ENCODE measurements at regions not wholly inside any gene's neighbourhood (a gene's known extent, or its start where the extent isn't known, plus 50 kb on each side); places are given as distances from the start of the nearest gene placed in this dataset.
"Not testable (repeated sequence)": the region's sequence is repeated elsewhere in the genome, so short reads cannot be mapped to it uniquely, and the experiment has no call there.

DNA sequence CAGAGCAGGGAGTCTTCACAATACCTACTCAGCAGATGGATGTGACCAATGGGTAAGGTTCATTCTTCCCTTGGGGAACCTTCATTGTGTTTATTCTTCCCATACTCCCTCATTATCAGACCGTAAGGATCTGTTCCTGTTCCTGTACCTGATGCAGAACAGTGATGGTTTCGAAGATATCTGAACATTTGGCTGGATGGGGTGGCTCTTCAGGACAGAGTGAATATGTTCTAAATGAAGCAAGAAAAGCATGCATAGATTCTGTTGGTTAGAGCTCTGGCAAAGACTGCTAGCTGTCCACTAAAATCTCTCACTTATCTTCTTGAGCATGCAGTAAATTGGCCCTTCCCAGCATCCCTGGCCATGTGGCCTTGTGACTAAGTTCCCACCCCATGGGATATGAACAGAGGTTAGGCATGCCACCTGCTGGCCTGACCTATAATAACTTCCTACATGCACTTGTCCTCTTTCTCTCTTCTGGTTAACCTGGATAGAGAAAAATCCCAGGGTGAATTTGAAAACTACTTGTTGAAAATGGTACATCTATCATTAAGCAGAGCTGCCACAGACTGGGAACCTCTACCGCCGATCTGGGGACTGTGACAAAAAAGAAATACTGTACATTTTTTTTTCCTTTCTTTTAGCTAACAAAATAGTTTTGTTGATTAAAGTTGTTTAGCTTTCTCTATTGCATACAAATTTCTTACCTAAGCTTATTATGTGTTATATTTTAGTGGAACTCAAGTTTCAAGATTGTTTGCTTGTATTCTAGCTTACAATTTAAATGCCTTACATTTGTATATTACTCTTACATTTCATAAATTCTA lies 60.0 kb upstream of the BANK1 start:
- peak; percentile 64 for DNase-seq (ENCODE audit: low spot score)

DNA sequence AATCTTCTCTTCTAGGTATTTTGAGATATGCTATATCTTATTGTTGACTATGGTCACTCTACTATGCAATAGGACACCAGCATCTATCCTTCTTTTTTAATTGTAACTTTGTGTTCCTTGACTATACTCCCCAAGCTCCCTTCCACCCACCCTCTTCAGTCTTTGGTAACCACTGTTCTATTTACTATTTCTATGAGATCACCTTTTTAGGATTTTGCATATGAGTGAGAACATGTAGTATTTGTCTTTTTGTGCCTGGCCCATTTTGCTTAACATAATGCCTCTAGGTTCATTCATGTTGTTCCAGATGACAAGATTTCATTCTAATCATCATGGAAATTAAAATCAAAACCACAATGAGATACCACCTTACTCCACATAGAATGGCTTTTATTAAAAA lies 63.3 kb upstream of the BANK1 start:
- DNase-seq (ENCODE audit: low spot score): no peak

- no peak for DNase-seq (ENCODE audit: low spot score)
Measured at GRCh38 chr4:101724093-101724492, 66.4 kb upstream of the BANK1 start.

DNA sequence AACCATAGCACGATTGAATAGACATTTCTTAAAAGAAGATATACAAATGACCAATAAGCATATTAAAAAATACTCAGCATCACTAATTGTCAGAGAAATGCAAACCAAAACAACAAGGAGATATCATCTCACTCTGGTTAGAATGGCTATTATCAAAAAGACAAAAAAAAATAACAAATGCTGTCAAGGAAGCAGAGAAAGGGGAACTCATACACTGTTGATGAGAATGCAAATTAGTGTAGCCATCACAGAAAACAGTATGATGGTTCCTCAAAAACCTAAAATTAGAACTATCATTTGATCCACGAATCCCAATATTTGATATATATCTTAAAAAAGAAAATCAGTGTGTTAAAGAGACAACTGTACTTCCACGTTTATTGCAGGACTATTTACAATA lies 71.7 kb upstream of the BANK1 start:
- no peak for DNase-seq (ENCODE audit: low spot score)

- peak; percentile 29 for DNase-seq (ENCODE audit: low spot score)
Measured at GRCh38 chr4:101711590-101712260, 78.8 kb upstream of the BANK1 start.

- no peak for DNase-seq (ENCODE audit: low spot score)
Measured at GRCh38 chr4:101710806-101711205, 79.7 kb upstream of the BANK1 start.

GRCh38 chr4:101708293-101709039 lies 82.1 kb upstream of the BANK1 start:
- DNase-seq (ENCODE audit: low spot score): no peak

DNA sequence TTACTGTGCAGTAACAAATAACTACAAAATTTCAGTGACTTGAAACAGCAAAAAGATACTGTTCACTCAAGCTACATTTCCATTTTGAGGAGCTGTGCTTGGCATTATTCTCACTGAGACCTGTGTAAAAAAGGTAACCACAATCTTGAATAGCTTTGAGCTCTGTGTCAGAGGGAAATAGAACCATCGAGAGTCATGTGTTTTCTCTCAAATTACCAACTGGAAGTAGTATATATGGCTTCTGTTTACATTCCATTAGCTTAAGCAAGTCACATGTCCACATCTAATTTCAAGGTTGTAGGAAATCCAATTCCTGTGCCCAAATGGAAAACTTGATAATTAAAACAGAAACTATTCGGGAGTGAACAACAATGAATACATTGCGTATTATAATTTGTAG lies 82.9 kb upstream of the BANK1 start:
- DNase-seq (ENCODE audit: low spot score): no peak

- no peak for DNase-seq (ENCODE audit: low spot score)
Measured at GRCh38 chr4:101706535-101707057, 83.9 kb upstream of the BANK1 start.

GRCh38 chr4:101701551-101701950 lies 89.0 kb upstream of the BANK1 start:
- no peak for DNase-seq (ENCODE audit: low spot score)

GRCh38 chr4:101699441-101700124 lies 90.9 kb upstream of the BANK1 start:
- DNase-seq (ENCODE audit: low spot score): no peak

DNA sequence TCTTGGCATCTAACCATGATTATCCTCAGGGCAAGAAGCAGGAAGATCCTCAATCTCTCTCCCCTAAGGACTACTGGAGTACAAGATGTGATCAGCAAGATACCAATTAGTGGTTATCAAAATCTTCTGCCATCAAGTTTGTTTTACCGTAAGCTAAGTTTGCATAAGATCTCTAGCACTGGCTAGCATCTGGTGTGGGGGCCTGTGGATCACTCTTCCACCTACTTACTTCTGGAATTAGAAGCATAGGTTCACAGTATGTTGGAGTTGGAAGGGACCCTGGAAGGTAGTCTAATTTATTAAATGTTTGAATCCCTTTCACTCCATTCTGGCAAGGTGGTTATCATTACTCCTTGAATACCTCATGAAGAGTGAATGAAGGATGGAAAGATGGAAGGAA lies 93.3 kb upstream of the BANK1 start:
- DNase-seq (ENCODE audit: low spot score): no peak

GRCh38 chr4:101696276-101697010 lies 94.1 kb upstream of the BANK1 start:
- DNase-seq (ENCODE audit: low spot score): peak; percentile 31

DNA sequence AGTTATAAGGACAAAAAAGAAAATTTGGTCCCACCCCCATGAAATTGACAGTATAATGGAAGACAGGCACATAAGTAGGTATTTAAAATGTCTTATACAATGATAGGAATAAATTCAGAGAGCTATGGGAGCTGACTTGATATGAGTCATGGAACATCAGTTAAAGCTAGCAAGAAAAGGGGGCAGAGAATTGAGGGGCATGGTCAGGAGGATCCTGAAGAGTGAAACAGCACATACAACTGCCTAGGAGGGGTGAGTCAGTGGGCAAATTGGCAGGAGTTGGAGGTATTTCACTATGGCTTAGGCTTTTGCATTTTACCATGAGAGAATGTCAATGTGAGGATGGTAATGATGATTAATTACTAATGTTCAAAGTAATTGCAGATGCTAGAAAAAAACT lies 95.4 kb upstream of the BANK1 start:
- DNase-seq (ENCODE audit: low spot score): no peak

DNA sequence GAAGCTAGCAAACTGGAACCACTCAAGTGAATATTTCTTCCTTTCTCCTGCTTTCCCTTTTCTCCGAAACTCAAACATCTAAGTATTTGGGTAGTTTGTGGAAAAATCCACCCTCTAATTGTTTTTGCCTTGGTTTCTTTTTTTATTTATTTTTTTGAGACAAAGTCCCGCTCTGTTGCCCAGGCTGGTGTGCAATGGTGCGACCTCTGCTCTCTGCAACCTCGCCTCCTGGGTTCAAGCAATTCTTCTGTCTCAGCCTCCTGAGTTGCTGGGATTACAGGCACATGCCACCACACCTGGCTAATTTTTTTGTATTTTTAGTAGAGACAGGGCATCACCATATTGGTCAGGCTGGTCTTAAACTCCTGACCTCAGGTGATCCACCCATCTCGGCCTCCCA lies 96.1 kb upstream of the BANK1 start:
- DNase-seq (ENCODE audit: low spot score): not testable (repeated sequence)

- no peak for DNase-seq (ENCODE audit: low spot score)
Measured at GRCh38 chr4:101693842-101694398, 96.6 kb upstream of the BANK1 start.

DNA sequence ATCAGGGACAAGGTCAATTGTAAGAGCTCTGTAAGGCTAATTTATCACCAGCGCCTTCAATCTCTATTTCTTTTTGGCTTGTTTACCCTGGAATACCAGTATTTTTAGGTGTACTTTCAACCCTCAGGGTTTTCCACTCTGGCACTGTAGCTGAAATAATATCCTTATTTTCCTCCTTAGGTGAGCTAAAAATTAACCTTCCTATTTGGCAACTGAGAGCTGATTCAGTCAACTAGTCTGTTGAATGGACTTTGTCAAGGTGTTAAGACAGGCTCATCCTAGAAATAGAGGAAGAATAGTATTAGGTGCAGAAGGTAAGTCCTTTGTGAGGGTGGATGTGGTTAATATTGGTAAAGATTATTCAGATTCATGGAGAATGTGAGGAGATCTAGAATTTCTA lies 101.3 kb upstream of the BANK1 start:
- no peak for DNase-seq (ENCODE audit: low spot score)

DNA sequence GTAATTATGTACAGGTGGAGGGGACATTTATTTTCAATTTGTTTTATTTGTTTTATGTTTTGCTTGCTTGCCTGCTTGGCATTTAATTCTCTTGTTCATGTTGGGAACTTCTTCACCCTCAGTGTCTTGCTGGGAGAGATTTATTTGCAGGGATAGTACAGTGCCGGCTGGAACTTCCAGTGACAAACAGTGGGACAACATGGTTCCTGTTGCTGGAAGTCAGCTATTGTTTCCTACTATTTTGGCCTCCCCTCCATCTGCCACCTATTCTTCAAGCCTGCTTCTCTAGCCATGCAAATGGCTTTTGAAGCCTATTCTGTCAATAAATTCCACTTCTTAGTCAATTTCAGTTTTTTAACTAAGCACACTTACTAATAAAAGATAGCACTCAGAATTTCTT lies 105.4 kb upstream of the BANK1 start:
- DNase-seq (ENCODE audit: low spot score): no peak

DNA sequence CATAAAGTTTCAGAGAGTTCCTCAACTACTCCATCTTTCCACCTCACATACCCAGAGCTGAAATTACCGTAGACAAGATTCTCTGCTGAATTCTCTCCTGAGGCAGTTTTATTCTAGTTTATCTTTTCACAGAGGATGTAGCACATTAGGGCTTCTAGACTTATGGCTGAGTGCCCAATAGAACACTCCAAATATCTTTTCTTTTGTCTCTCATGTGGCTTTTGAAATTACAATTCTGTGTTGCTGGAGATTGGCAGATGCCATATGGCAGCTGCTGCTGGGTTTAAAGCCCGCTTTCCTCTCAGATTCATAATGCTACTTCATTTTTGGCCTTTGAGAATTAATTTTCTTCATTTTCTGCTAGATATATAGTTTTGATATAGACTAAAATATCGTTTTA lies 107.6 kb upstream of the BANK1 start:
- no peak for DNase-seq (ENCODE audit: low spot score)

DNA sequence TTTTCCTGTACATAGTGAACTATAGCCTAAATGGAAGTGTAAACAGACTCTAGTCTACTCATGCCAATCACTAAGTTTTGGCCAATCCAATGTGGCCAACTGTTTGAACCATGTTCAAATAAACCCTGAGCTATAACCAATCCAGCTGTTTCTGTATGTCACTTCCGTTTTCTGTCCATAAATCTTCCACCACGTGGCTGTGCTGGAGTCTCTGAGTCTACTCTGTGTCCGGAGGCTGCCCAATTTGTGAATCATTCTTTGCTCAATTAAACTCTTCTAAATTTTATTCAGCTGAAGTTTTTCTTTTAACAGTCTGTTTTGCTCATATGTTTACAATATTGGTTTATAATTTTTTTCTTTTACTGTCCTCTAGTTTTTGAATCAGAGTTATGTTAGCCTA lies 112.3 kb upstream of the BANK1 start:
- DNase-seq (ENCODE audit: low spot score): no peak

GRCh38 chr4:101670897-101671296 lies 119.6 kb upstream of the BANK1 start:
- no peak for DNase-seq (ENCODE audit: low spot score)

Measured in D341Med (cell line).